AG09309 (cell line): ENCODE measurements at regions not wholly inside any gene's neighbourhood (a gene's known extent, or its start where the extent isn't known, plus 50 kb on each side); places are given as distances from the start of the nearest gene placed in this dataset.

Experiments used
- DNase-seq: peaks from one replicate; pipeline ENCODE4 v3.0.0-alpha.2; 2010; ENCODE audit warnings: low read depth
- H3K4me3 ChIP-seq: 2 replicates; pipeline ENCODE4 v1.5.1; 2011; ENCODE audit warnings: mild to moderate bottlenecking, low read depth, low read length, moderate library complexity; ENCODE audit not compliant: control insufficient read depth
- TF ChIP-seq, protein P1 (sequence below): IDR thresholded peaks from 2 replicates; pipeline ENCODE4 v1.5.1; 2011; ENCODE audit warnings: mild to moderate bottlenecking, low read depth, low read length, inconsistent platforms; ENCODE audit not compliant: insufficient read depth, control insufficient read depth; ENCODE audit errors: missing control alignments

DNA sequence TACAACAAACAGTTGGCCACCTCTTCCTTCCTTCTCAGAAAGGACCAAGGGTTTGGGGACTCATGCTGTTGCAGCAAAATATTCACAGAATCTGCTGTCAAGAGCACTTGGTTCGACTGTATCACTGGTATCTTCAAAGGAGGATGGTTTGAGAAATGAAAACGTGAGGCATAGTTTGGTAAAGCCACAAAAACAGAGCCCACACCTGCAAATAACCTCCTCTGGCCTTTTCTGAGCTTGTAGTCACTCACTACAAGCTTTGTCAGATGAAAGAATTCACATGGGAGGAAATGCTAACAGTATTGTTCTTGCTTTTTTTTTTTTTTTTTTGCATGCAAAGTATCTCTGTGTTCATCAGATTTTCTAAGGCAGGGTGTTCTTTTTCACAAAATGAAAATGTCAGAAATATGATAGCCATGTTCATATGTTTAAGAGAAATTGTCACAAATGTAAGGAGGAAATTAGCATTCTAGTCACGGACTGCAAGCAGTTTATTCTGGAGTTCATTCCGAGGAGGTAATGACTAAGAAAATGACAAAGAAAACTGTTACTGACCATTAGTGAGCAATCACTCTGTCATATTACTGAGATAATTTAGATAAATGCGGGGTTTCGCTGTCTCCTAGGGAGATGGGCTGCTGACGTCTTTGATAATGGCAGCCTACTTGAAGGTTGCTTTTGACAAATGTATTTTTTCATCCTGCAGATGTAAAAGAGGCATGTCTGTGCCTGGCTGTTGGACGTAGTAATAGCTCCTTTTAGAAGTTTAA is 117.8 kb upstream of the MYO3A start:
- H3K4me3 ChIP-seq, result no peak overlapping the region
- DNase-seq, result no peak
- TF ChIP-seq, protein P1, sequence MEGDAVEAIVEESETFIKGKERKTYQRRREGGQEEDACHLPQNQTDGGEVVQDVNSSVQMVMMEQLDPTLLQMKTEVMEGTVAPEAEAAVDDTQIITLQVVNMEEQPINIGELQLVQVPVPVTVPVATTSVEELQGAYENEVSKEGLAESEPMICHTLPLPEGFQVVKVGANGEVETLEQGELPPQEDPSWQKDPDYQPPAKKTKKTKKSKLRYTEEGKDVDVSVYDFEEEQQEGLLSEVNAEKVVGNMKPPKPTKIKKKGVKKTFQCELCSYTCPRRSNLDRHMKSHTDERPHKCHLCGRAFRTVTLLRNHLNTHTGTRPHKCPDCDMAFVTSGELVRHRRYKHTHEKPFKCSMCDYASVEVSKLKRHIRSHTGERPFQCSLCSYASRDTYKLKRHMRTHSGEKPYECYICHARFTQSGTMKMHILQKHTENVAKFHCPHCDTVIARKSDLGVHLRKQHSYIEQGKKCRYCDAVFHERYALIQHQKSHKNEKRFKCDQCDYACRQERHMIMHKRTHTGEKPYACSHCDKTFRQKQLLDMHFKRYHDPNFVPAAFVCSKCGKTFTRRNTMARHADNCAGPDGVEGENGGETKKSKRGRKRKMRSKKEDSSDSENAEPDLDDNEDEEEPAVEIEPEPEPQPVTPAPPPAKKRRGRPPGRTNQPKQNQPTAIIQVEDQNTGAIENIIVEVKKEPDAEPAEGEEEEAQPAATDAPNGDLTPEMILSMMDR, result no peak

DNA sequence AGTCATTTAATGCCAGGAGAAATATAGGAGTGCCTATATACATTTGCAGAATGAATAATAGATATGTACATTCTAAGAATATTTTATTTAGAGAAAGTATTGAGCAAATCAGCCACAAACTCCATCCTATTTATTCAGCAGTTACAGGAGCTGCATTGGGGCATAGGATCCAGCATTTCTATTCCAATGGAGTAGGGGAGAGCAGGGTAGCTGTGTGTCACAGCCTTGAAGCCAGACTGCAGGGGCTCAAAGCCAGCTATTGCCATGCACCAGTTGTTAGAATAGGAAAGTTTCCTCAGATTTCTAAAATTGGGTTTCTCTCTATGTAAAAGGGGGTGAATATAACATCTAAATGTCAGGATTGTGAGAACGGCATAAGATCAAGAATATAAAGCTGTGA is 116.8 kb upstream of the MYO3A start:
- no peak for DNase-seq
- no peak overlapping the region for H3K4me3 ChIP-seq
- TF ChIP-seq, protein P1, result no peak

DNA sequence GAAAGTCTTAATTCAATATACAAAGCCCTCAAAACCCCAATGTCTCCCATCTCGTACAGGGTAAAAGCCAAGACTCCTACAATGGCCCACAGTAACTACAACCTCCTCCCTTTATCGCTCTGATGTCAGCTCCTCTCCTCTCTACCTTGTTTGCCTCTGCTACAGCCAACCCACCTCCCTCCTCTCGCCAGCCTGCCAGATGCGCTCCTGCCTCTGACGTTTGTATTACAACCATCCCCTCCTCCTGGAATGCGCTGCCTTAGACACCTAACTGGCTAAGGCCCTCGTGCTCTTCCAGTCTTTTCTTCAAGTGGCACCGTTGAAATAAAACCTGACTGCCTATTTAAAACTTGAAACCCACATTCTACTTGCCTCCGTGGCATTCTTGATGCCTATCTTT is 115.3 kb upstream of the MYO3A start:
- DNase-seq, result no peak
- no peak overlapping the region for H3K4me3 ChIP-seq
- TF ChIP-seq, protein P1, result no peak

DNA sequence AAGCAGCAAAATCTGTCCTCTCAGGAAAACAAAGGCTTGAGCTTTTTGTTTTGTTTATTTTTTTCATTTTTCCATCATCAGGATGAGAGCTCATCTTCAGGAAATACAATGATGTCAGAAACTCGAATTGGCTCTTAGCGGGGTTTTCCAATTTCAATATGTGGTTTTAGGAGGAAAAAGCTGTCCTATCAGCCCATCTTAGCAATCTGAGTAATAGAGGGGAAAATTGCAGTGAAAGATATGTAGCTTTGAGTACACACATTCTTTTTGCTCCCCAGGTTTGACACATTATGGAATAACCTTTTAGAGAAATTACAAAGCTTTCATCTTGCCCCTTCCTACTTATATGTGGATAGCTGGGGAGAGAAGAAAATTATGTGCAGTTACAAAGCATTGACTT is 113.6 kb upstream of the MYO3A start:
- no peak for DNase-seq
- H3K4me3 ChIP-seq, result no peak overlapping the region
- TF ChIP-seq, protein P1, result no peak

DNA sequence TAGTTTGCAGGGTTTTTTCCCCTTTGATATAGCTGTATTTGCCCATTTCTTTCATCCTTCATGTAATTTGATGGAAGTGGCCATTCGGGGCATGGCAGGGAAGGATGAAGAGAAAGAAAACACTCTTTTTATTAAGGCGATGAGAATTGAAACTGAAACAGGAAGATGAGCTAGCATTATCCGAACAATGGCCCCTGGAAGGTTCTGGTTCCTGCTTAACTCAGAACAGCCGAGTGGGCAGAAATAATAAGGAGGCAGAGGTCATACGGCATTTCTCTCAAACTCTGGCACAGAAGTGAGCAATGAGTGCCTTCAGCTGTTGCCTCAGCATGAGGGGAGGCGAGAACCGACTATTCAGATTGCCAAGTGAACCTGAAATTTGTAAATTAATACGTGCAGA is 113.2 kb upstream of the MYO3A start:
- no peak overlapping the region for H3K4me3 ChIP-seq
- TF ChIP-seq, protein P1, result no peak
- no peak for DNase-seq

DNA sequence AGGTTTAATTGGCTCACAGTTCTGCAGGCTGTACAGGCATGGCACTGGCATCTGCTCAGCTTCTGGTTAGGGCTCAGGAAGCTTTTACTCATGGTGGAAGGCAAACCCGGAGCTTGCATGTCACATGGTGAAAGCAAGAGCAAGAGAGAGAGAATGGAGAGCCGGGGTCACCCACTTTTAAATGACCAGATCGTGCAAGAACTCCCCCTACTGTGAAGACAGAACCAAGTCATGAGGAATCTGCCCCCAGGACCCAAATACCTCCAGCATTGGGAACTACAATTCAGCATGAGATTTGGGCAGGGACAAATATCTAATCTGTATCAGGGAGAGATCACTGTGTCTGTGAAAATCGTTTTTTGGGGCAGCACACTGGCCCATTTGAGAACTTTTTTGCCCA is 110.0 kb upstream of the MYO3A start:
- H3K4me3 ChIP-seq, result no peak overlapping the region

More for the DNA sequence above, 110.0 kb upstream of the MYO3A start:
- TF ChIP-seq, protein P1, result no peak
- no peak for DNase-seq
